Endodermal cell (in vitro differentiated cells): ENCODE measurements at regions not wholly inside any gene's neighbourhood (a gene's known extent, or its start where the extent isn't known, plus 50 kb on each side); places are given as distances from the start of the nearest gene placed in this dataset.

Experiments used
- DNase-seq: peaks from one replicate; pipeline ENCODE4 v3.0.0-alpha.2; 2017
- H3K27ac ChIP-seq: 2 replicates; pipeline ENCODE4 v1.5.1; 2013; ENCODE audit warnings: mild to moderate bottlenecking, low read depth, low read length, moderate library complexity
- H3K27me3 ChIP-seq: 2 replicates; pipeline ENCODE4 v1.6.1; 2013; ENCODE audit warnings: mild to moderate bottlenecking, low read length, moderate library complexity; ENCODE audit not compliant: insufficient read depth, control insufficient read depth, poor library complexity, severe bottlenecking
- H3K36me3 ChIP-seq: 2 replicates; pipeline ENCODE4 v1.7.0; 2013; ENCODE audit warnings: mild to moderate bottlenecking, low read length, moderate library complexity; ENCODE audit not compliant: control insufficient read depth, insufficient read depth
- H3K4me1 ChIP-seq: one replicate; pipeline ENCODE4 v1.7.0; 2013; ENCODE audit warnings: low read length; ENCODE audit not compliant: control insufficient read depth, insufficient read depth
- H3K4me3 ChIP-seq: 2 replicates; pipeline ENCODE4 v1.5.1; 2013; ENCODE audit warnings: mild to moderate bottlenecking, low read length, moderate library complexity
- H3K9ac ChIP-seq: 2 replicates; pipeline ENCODE4 v1.6.1; 2013; ENCODE audit warnings: mild to moderate bottlenecking, low read length, moderate library complexity; ENCODE audit not compliant: poor library complexity, severe bottlenecking; ENCODE audit errors: extremely low read depth
- H3K9me3 ChIP-seq: 2 replicates; pipeline ENCODE4 v1.6.1; 2013; ENCODE audit warnings: mild to moderate bottlenecking, low read length, moderate library complexity; ENCODE audit not compliant: control insufficient read depth
- H3K27ac Mint-ChIP-seq: 2 replicates; pipeline ENCODE4 v1.8.0; 2020; ENCODE audit warnings: mixed read lengths
- H3K27me3 Mint-ChIP-seq: 2 replicates; pipeline ENCODE4 v1.8.0; 2021; ENCODE audit warnings: mild to moderate bottlenecking, mixed read lengths; ENCODE audit not compliant: insufficient read depth
- H3K36me3 Mint-ChIP-seq: 2 replicates; pipeline ENCODE4 v1.8.0; 2020; ENCODE audit warnings: low read depth, mixed read lengths
- H3K4me1 Mint-ChIP-seq: 2 replicates; pipeline ENCODE4 v1.8.0; 2020; ENCODE audit warnings: mixed read lengths
- H3K4me3 Mint-ChIP-seq: 2 replicates; pipeline ENCODE4 v1.8.0; 2020; ENCODE audit warnings: mild to moderate bottlenecking, moderate library complexity, mixed read lengths
- H3K9me3 Mint-ChIP-seq: 2 replicates; pipeline ENCODE4 v1.8.0; 2020; ENCODE audit warnings: mild to moderate bottlenecking, mixed read lengths
- CTCF ChIP-seq: fragments of 200-600 bp; sonication (generic); conservative IDR thresholded peaks from 2 replicates; pipeline ENCODE4 v1.5.0; 2021; ENCODE audit warnings: antibody characterized with exemption, mild to moderate bottlenecking
- WGBS, 2 experiments: methylation state at CpG; one replicate each; pipeline versions ENCODE4 v1.1.5 to v1.1.7; 2013; ENCODE audit warnings: missing lambda C conversion rate in 2 of 2, mixed read lengths in 1 of 2; ENCODE audit not compliant: insufficient coverage in 1 of 2, insufficient read length in 1 of 2; 5-methylcytosine and 5-hydroxymethylcytosine counted together

- no peaks in the 10 kb centered on the region for H3K27me3 ChIP-seq
- Mint-ChIP-seq H3K9me3 (no peaks in the 10 kb centered on the region), H3K4me1 (peaks cover 27% of the 10 kb centered on the region), H3K27ac (no peak overlapping the region), H3K36me3 (no peaks in the 10 kb centered on the region), H3K4me3 (no peak overlapping the region), H3K27me3 (peaks cover 3% of the 10 kb centered on the region)
- no peaks in the 10 kb centered on the region for H3K36me3 ChIP-seq
- TF ChIP-seq CTCF: no peak
- DNase-seq: peak; percentile 41
- no peak overlapping the region for H3K9ac ChIP-seq
- H3K4me3 ChIP-seq: no peak overlapping the region
- WGBS, 2 experiments: 84 to 91% methylated on average over 4 to 5 of the region's 8 CpGs
- H3K4me1 ChIP-seq: no peaks in the 10 kb centered on the region
- no peak overlapping the region for H3K27ac ChIP-seq
- no peaks in the 10 kb centered on the region for H3K9me3 ChIP-seq
Measured at GRCh38 chr1:228977307-228977706, 242.0 kb downstream of the RHOU start.

- no peaks in the 10 kb centered on the region for H3K9me3 ChIP-seq
- H3K27me3 ChIP-seq: no peaks in the 10 kb centered on the region
- no peaks in the 10 kb centered on the region for H3K4me1 ChIP-seq
- H3K4me3 ChIP-seq: no peak overlapping the region
- Mint-ChIP-seq H3K4me3 (no peak overlapping the region), H3K4me1 (peaks cover 27% of the 10 kb centered on the region), H3K36me3 (no peaks in the 10 kb centered on the region), H3K27me3 (peaks cover 3% of the 10 kb centered on the region), H3K27ac (no peak overlapping the region), H3K9me3 (no peaks in the 10 kb centered on the region)
- no peak overlapping the region for H3K27ac ChIP-seq
- H3K9ac ChIP-seq: no peak overlapping the region
- no peaks in the 10 kb centered on the region for H3K36me3 ChIP-seq
- TF ChIP-seq CTCF: no peak
- peak; percentile 32 for DNase-seq
- WGBS, 2 experiments: 89 to 92% methylated on average over 2 to 3 of the region's 3 CpGs
Measured at GRCh38 chr1:228977741-228978140, 242.5 kb downstream of the RHOU start.

- H3K27me3 ChIP-seq: no peaks in the 10 kb centered on the region
- H3K27ac Mint-ChIP-seq: peak overlapping the region; percentile 50
- peaks cover 27% of the 10 kb centered on the region for H3K4me1 Mint-ChIP-seq
- H3K4me3 Mint-ChIP-seq: no peak overlapping the region
- peak; percentile 75 for DNase-seq
- no peak for TF ChIP-seq CTCF
- H3K4me1 ChIP-seq: no peaks in the 10 kb centered on the region
- no peak overlapping the region for H3K9ac ChIP-seq
- H3K9me3 ChIP-seq: no peaks in the 10 kb centered on the region
- no peaks in the 10 kb centered on the region for H3K36me3 ChIP-seq
- 74 to 82% methylated on average over 7 to 14 of the region's 14 CpGs for WGBS, 2 experiments
- peaks cover 2% of the 10 kb centered on the region for H3K27me3 Mint-ChIP-seq
- H3K4me3 ChIP-seq: no peak overlapping the region
- H3K36me3 Mint-ChIP-seq: no peaks in the 10 kb centered on the region
- H3K9me3 Mint-ChIP-seq: no peaks in the 10 kb centered on the region
- no peak overlapping the region for H3K27ac ChIP-seq
Measured at GRCh38 chr1:228978484-228979324, 243.4 kb downstream of the RHOU start.
